ENCODE measurements at regions not wholly inside any gene's neighbourhood (a gene's known extent, or its start where the extent isn't known, plus 50 kb on each side); places are given as distances from the start of the nearest gene placed in this dataset.

DNA sequence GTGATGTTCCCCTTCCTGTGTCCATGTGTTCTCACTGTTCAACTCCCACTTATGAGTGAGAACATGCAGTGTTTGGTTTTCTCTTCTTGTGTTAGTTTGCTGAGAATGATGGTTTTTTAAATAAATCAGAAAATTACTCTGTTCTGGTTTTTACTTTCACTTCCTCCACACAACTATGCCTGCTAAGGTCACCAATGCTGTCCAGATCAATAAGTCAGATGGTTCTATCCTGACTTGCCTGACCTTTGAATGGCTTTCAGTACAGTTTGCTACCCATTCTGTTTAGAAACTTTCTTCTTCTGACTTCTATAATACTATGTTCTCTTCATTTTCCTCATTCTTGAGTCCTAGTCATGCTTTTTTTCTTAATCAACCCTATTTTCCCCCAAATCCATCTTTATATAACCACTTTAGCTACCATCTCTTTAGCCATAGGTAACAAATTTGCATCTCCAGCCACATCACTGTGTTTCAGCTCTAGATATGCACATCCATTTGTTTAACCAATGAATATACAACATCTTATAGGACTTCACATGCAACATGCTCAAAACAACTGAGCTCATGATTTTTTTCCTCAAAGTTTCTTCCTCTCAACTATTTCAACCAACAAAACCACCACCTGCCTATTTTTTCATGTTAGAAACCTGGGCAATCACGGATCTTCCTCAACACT is 58.8 kb upstream of the SLC38A11 start:
- H3K4me2 ChIP-seq = no peak overlapping the region
- no peaks in the 10 kb centered on the region for H4K20me1 ChIP-seq (ENCODE audit: insufficient read depth, poor library complexity, severe bottlenecking)
- no peak overlapping the region for H3K4me3 ChIP-seq
- no peak overlapping the region for H3K27ac ChIP-seq
- H3K36me3 ChIP-seq (replicated peaks; ENCODE audit: insufficient read depth, low read depth) = no peaks in the 10 kb centered on the region
- no peaks in the 10 kb centered on the region for H3K9me2 ChIP-seq (replicated peaks; ENCODE audit: insufficient read depth)
- no peaks in the 10 kb centered on the region for H3K9me3 ChIP-seq (ENCODE audit: low read depth)
- H2AFZ ChIP-seq = no peak overlapping the region
- no peaks in the 10 kb centered on the region for H3K79me2 ChIP-seq
- DNase-seq (ENCODE audit: low spot score) = no peak
- WGBS (ENCODE audit: low lambda C conversion rate, missing lambda C conversion rate) = 84% methylated on average over 1 of the region's 1 CpG
- no peaks in the 10 kb centered on the region for H3K4me1 ChIP-seq (ENCODE audit: insufficient read depth)
- H3K27me3 ChIP-seq = no peaks in the 10 kb centered on the region
- TF ChIP-seq EZH2 (IDR thresholded peaks at IDR 0.05; ENCODE audit: borderline replicate concordance) = no peak
- no peak for TF ChIP-seq EZH2phosphoT487 (IDR thresholded peaks at IDR 0.05; ENCODE audit: low read depth, severe bottlenecking, unreplicated experiment)
- TF ChIP-seq, protein P1, sequence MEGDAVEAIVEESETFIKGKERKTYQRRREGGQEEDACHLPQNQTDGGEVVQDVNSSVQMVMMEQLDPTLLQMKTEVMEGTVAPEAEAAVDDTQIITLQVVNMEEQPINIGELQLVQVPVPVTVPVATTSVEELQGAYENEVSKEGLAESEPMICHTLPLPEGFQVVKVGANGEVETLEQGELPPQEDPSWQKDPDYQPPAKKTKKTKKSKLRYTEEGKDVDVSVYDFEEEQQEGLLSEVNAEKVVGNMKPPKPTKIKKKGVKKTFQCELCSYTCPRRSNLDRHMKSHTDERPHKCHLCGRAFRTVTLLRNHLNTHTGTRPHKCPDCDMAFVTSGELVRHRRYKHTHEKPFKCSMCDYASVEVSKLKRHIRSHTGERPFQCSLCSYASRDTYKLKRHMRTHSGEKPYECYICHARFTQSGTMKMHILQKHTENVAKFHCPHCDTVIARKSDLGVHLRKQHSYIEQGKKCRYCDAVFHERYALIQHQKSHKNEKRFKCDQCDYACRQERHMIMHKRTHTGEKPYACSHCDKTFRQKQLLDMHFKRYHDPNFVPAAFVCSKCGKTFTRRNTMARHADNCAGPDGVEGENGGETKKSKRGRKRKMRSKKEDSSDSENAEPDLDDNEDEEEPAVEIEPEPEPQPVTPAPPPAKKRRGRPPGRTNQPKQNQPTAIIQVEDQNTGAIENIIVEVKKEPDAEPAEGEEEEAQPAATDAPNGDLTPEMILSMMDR (IDR thresholded peaks at IDR 0.05; ENCODE audit: poor library complexity) = no peak

DNA sequence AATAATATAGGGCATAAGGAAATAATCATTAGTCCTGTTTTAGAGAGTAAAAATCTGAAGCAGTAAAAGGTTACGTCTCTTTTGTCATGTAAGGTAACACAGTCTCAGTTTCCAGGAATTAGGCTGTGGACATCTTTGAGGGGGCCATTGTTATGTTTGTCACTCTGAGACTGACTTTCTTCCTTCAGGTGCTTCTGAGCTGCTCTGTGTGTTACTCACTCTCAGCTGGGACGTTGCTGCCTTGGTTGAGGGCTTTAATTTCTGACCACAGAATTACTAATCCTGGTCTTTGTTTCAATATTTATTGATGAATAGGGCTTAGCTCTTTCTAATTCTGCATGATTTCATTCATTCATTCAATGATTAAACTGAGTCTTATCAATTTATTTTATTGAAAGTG is 55.9 kb upstream of the SLC38A11 start:
- H3K9me3 ChIP-seq (ENCODE audit: low read depth) = no peaks in the 10 kb centered on the region
- H3K27me3 ChIP-seq = no peaks in the 10 kb centered on the region
- TF ChIP-seq EZH2 (IDR thresholded peaks at IDR 0.05; ENCODE audit: borderline replicate concordance) = no peak
- no peak for TF ChIP-seq EZH2phosphoT487 (IDR thresholded peaks at IDR 0.05; ENCODE audit: low read depth, severe bottlenecking, unreplicated experiment)
- TF ChIP-seq, protein P1 (IDR thresholded peaks at IDR 0.05; ENCODE audit: poor library complexity) = no peak
- H3K9me2 ChIP-seq (replicated peaks; ENCODE audit: insufficient read depth) = no peaks in the 10 kb centered on the region
- no peaks in the 10 kb centered on the region for H3K36me3 ChIP-seq (replicated peaks; ENCODE audit: insufficient read depth, low read depth)
- H3K4me3 ChIP-seq = no peak overlapping the region
- WGBS (ENCODE audit: low lambda C conversion rate, missing lambda C conversion rate) = 63% methylated on average over 2 of the region's 2 CpGs
- no peaks in the 10 kb centered on the region for H3K4me1 ChIP-seq (ENCODE audit: insufficient read depth)
- H4K20me1 ChIP-seq (ENCODE audit: insufficient read depth, poor library complexity, severe bottlenecking) = no peaks in the 10 kb centered on the region
- no peak overlapping the region for H3K4me2 ChIP-seq
- DNase-seq (ENCODE audit: low spot score) = no peak
- no peak overlapping the region for H3K27ac ChIP-seq
- no peak overlapping the region for H2AFZ ChIP-seq
- H3K79me2 ChIP-seq = no peaks in the 10 kb centered on the region

DNA sequence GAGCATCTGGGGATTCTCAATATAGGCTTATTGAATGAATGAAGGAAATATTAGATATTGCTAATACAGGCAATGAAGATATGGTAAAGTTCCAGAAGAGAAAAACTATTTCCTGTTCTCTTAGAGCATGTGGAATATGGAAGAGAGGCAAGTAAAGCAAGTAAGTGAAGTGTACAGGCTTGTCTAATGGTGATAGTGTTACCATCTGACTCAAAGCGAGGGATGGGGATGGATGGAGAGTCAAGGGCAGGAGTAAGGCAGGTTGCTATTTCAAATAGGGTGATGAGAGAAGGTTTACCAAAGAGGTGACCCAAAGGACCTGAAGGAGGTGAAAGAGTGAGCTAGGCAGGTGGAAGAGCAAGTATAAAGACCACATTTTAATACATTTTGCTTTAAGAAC is 55.2 kb upstream of the SLC38A11 start:
- H3K9me3 ChIP-seq (ENCODE audit: low read depth) = no peaks in the 10 kb centered on the region
- no peak for DNase-seq (ENCODE audit: low spot score)
- no peaks in the 10 kb centered on the region for H3K36me3 ChIP-seq (replicated peaks; ENCODE audit: insufficient read depth, low read depth)
- TF ChIP-seq, protein P1 (IDR thresholded peaks at IDR 0.05; ENCODE audit: poor library complexity) = no peak
- TF ChIP-seq EZH2 (IDR thresholded peaks at IDR 0.05; ENCODE audit: borderline replicate concordance) (no peak), EZH2phosphoT487 (IDR thresholded peaks at IDR 0.05; ENCODE audit: low read depth, severe bottlenecking, unreplicated experiment) (no peak)
- H3K4me1 ChIP-seq (ENCODE audit: insufficient read depth) = no peaks in the 10 kb centered on the region
- no peaks in the 10 kb centered on the region for H3K79me2 ChIP-seq
- 100% methylated on average over 1 of the region's 1 CpG for WGBS (ENCODE audit: low lambda C conversion rate, missing lambda C conversion rate)
- H3K4me3 ChIP-seq = no peak overlapping the region
- H4K20me1 ChIP-seq (ENCODE audit: insufficient read depth, poor library complexity, severe bottlenecking) = no peaks in the 10 kb centered on the region
- no peak overlapping the region for H2AFZ ChIP-seq
- no peak overlapping the region for H3K4me2 ChIP-seq
- no peaks in the 10 kb centered on the region for H3K9me2 ChIP-seq (replicated peaks; ENCODE audit: insufficient read depth)
- H3K27me3 ChIP-seq = no peaks in the 10 kb centered on the region
- H3K27ac ChIP-seq = no peak overlapping the region
